Osteoblast (primary cell): ENCODE measurements at regions not wholly inside any gene's neighbourhood (a gene's known extent, or its start where the extent isn't known, plus 50 kb on each side); places are given as distances from the start of the nearest gene placed in this dataset.

ENCODE experiments used
- DNase-seq: peaks from one replicate; pipeline ENCODE4 v3.0.0; 2011; ENCODE audit warnings: low spot score, mixed read lengths; ENCODE audit not compliant: insufficient read length; ENCODE audit errors: missing footprints
- H2AFZ ChIP-seq: 2 replicates; pipeline ENCODE4 v1.6.0; 2011; ENCODE audit warnings: mild to moderate bottlenecking, low read length
- H3K27ac ChIP-seq: 2 replicates; pipeline ENCODE4 v1.5.1; 2011; ENCODE audit warnings: mild to moderate bottlenecking, low read depth, low read length, moderate library complexity
- H3K27me3 ChIP-seq: 2 replicates; pipeline ENCODE4 v1.6.0; 2012; ENCODE audit warnings: mild to moderate bottlenecking, control low read depth, inconsistent platforms, low read length, moderate library complexity; ENCODE audit not compliant: insufficient read depth
- H3K36me3 ChIP-seq: 2 replicates; pipeline ENCODE4 v1.5.1; 2011; ENCODE audit warnings: mild to moderate bottlenecking, low read length, control low read depth, moderate library complexity; ENCODE audit not compliant: insufficient read depth
- H3K4me1 ChIP-seq: 2 replicates; pipeline ENCODE4 v1.5.1; 2011; ENCODE audit warnings: mild to moderate bottlenecking, low read length, control low read depth, moderate library complexity; ENCODE audit not compliant: insufficient read depth
- H3K4me2 ChIP-seq: 2 replicates; pipeline ENCODE4 v1.6.0; 2011; ENCODE audit warnings: mild to moderate bottlenecking, low read length; ENCODE audit not compliant: insufficient read depth
- H3K4me3 ChIP-seq: fragments of 200-600 bp; sonication (generic); 3 replicates; pipeline ENCODE4 v1.5.1; 2012; ENCODE audit warnings: mild to moderate bottlenecking, low read length, inconsistent platforms; ENCODE audit not compliant: insufficient read depth
- H3K79me2 ChIP-seq: 2 replicates; pipeline ENCODE4 v1.6.0; 2012; ENCODE audit warnings: mild to moderate bottlenecking, low read length, control low read depth, inconsistent platforms; ENCODE audit not compliant: insufficient read depth
- H3K9me3 ChIP-seq: 2 replicates; pipeline ENCODE4 v1.5.1; 2011; ENCODE audit warnings: low read depth, low read length, control low read depth
- H4K20me1 ChIP-seq: 2 replicates; pipeline ENCODE4 v1.6.0; 2012; ENCODE audit warnings: mild to moderate bottlenecking, low read length, control low read depth; ENCODE audit not compliant: insufficient read depth
- TF ChIP-seq, protein P1 (sequence below): IDR thresholded peaks from 2 replicates; pipeline ENCODE4 v1.5.1; 2011; ENCODE audit warnings: mild to moderate bottlenecking, low read depth, low read length, moderate library complexity; ENCODE audit errors: extremely low read depth

DNA sequence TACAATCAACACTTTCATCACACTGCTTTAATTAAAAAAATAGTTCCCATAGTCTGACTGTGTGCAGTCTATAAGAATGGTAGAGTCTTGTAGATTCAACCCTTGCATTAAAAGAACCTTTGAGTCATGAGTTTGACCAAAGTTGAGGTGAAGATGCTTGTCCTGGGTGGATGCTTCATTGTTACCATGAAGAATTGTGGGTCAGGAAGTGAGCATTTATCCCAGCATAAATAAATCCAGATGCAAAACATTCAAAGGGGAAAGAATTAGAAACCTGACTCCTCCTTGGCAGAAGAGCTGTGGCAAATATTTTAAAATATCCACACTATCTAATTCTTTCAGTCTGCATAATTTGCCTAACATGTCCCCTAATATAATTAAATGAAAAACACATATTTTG, 72.9 kb upstream of the SPAG17 start:
- Histone ChIP-seq H3K9me3 (no peaks in the 10 kb centered on the region), H3K4me1 (no peaks in the 10 kb centered on the region), H3K79me2 (no peaks in the 10 kb centered on the region), H4K20me1 (no peaks in the 10 kb centered on the region), H3K4me3 (no peak overlapping the region), H3K4me2 (no peak overlapping the region), H3K27me3 (peaks cover 4% of the 10 kb centered on the region), H2AFZ (no peak overlapping the region), H3K27ac (no peak overlapping the region), H3K36me3 (no peaks in the 10 kb centered on the region)
- no peak for DNase-seq
- TF ChIP-seq, protein P1, sequence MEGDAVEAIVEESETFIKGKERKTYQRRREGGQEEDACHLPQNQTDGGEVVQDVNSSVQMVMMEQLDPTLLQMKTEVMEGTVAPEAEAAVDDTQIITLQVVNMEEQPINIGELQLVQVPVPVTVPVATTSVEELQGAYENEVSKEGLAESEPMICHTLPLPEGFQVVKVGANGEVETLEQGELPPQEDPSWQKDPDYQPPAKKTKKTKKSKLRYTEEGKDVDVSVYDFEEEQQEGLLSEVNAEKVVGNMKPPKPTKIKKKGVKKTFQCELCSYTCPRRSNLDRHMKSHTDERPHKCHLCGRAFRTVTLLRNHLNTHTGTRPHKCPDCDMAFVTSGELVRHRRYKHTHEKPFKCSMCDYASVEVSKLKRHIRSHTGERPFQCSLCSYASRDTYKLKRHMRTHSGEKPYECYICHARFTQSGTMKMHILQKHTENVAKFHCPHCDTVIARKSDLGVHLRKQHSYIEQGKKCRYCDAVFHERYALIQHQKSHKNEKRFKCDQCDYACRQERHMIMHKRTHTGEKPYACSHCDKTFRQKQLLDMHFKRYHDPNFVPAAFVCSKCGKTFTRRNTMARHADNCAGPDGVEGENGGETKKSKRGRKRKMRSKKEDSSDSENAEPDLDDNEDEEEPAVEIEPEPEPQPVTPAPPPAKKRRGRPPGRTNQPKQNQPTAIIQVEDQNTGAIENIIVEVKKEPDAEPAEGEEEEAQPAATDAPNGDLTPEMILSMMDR, result no peak

DNA sequence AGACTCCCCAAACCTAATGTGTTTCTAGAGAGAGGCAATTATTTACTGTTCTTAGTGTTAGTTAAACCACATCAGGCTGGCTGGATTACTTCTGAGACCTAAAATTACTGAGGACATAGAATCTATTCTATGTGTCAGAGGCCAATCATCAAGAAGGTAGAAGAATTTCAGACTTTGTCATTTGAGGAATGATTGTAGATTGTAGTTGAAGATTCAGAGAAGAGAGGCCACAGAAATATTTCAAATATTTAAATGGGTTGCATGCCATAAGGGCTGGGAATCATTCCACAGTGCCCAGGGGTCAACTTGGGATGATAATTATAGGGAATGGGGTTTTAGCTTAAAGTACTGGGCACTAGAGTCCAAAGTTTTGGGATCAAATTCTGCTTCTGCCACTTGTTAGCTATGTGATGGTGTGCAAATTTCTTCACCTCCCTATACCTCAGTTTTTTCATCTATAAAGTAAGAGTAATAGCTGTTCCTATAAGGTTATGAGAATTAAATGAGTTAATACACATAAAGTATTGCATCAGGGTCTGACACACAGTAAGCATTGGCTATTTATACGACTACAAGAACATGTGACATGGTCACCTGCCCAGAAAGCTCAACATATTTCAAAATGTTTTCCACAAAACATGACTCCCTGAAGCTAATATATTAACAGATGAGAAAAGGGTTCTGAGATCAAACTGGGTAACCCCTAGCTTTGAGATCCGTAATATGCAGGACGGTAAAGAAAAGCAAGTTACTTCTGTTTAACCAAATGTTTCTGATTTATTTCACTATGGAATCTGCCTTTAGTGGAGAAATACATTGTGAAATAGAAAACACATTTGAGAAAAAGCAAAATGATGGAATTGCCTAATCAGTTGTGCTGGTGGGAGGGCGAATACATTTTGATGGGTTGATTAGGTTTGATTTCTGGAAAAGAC, 69.7 kb upstream of the SPAG17 start:
- no peak overlapping the region for H2AFZ ChIP-seq
- no peak overlapping the region for H3K27ac ChIP-seq
- H3K4me3 ChIP-seq, result no peak overlapping the region
- no peaks in the 10 kb centered on the region for H4K20me1 ChIP-seq
- DNase-seq, result no peak
- H3K4me2 ChIP-seq, result no peak overlapping the region
- TF ChIP-seq, protein P1, result no peak
- no peaks in the 10 kb centered on the region for H3K9me3 ChIP-seq
- no peaks in the 10 kb centered on the region for H3K36me3 ChIP-seq
- H3K79me2 ChIP-seq, result no peaks in the 10 kb centered on the region
- no peaks in the 10 kb centered on the region for H3K27me3 ChIP-seq
- H3K4me1 ChIP-seq, result no peaks in the 10 kb centered on the region

DNA sequence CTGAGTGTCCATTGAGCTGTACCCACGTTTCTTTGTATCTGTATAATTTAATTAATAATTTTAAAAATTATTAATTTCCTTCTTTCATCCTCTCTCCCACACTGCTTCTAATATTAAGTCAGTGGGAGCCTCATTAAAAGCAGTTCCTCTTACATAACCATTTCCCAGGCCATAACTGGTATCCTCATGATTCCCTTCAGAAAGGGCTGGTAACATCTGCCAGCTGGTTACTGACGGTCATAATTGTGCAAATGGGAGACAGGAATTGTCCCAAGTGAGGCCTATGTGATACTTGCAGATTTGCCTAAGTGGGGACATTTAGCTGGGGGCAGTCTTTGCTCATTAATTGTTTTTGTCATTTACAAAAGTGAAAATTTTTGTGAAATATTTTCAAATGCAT, 69.0 kb upstream of the SPAG17 start:
- Histone ChIP-seq H2AFZ (no peak overlapping the region), H3K4me2 (no peak overlapping the region), H3K4me3 (no peak overlapping the region), H3K9me3 (no peaks in the 10 kb centered on the region), H3K79me2 (no peaks in the 10 kb centered on the region), H3K27ac (no peak overlapping the region), H4K20me1 (no peaks in the 10 kb centered on the region), H3K36me3 (no peaks in the 10 kb centered on the region), H3K27me3 (no peaks in the 10 kb centered on the region), H3K4me1 (no peaks in the 10 kb centered on the region)
- TF ChIP-seq, protein P1, result no peak
- DNase-seq, result no peak

DNA sequence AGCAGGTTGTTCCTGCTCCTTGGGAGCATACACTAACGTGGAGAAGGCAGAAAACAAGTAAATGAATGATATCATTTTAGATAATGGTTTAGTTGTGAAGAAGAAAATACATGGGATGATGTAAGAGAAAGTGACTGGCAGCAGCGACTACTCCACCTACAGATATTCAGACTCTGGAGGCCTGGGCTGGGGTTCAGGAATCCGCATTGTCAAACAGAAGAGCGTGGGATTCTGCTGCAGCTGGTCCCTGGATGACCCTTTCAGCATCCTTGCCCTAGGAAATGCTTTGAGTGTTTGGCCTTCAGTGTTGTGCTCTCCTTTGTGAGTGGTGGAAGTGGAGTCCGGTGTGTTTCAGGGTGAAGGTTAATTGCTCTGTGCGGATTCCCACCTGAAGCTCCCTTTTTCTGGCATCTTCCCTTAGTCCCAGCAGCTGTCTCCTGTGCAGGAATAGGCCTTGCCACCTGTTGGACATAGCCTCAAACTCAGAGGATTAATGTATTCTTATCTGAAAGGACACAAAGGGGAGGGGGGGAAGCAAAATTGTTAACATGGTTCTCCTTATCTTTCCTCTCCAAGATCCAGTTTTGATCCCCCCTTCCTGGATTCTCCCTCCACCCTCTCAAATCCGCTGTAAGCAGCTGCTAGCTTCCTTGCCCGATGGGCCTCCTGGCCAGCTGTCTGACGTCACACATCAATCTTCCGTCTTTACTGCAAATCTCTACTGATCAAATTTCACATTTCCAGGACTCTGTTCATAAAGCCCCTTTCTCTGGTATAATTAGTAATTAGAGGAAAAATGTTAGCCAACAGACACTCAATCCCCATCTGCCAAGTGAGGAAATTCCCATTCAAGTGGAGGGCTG, 68.3 kb upstream of the SPAG17 start:
- H3K79me2 ChIP-seq, result no peaks in the 10 kb centered on the region
- H3K27ac ChIP-seq, result no peak overlapping the region
- H3K36me3 ChIP-seq, result no peaks in the 10 kb centered on the region
- H3K4me3 ChIP-seq, result no peak overlapping the region
- no peaks in the 10 kb centered on the region for H3K4me1 ChIP-seq
- TF ChIP-seq, protein P1, result no peak
- H4K20me1 ChIP-seq, result no peaks in the 10 kb centered on the region
- H3K27me3 ChIP-seq, result no peaks in the 10 kb centered on the region
- no peak for DNase-seq
- no peak overlapping the region for H3K4me2 ChIP-seq
- H3K9me3 ChIP-seq, result no peaks in the 10 kb centered on the region
- H2AFZ ChIP-seq, result no peak overlapping the region
